ENCODE measurements at regions not wholly inside any gene's neighbourhood (a gene's known extent, or its start where the extent isn't known, plus 50 kb on each side); places are given as distances from the start of the nearest gene placed in this dataset.
"Not testable (repeated sequence)": the region's sequence is repeated elsewhere in the genome, so short reads cannot be mapped to it uniquely, and the experiment has no call there.

DNA sequence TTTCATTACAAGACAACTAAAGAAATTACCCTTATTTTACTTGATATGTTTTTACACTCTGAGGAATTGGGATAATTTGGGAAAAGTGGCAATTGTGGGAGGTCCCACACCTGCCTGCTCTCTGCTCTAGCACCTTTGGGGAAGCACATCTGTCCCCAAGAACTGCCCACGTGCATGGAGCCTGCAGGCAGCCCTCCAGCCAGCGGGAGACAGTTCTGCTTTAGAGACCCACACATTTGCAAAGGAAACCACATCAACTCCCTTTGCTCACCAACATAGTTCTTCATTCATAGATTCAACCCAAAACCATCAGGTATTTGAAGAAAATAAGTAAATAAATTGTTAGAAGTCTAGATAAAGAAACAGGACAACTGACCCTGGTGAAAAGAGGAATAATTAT, 239.9 kb upstream of the ID2 start:
- H3K4me1 Mint-ChIP-seq (ENCODE audit: low read depth) = peaks cover 10% of the 10 kb centered on the region
- CTCF ChIA-PET = no interaction called here
- H3K4me3 Mint-ChIP-seq = no peak overlapping the region
- no peak for DNase-seq
- peaks cover 3% of the 10 kb centered on the region for H3K27me3 Mint-ChIP-seq
- no peaks in the 10 kb centered on the region for H3K36me3 Mint-ChIP-seq (ENCODE audit: low read depth)
- no peaks in the 10 kb centered on the region for H3K9me3 Mint-ChIP-seq
- intact Hi-C loops (cut with micrococcal nuclease) = no loop called here
- POLR2A ChIA-PET = no interaction called here
- ATAC-seq = no peak
- no peak overlapping the region for H3K27ac Mint-ChIP-seq
- TF ChIP-seq, protein P1, sequence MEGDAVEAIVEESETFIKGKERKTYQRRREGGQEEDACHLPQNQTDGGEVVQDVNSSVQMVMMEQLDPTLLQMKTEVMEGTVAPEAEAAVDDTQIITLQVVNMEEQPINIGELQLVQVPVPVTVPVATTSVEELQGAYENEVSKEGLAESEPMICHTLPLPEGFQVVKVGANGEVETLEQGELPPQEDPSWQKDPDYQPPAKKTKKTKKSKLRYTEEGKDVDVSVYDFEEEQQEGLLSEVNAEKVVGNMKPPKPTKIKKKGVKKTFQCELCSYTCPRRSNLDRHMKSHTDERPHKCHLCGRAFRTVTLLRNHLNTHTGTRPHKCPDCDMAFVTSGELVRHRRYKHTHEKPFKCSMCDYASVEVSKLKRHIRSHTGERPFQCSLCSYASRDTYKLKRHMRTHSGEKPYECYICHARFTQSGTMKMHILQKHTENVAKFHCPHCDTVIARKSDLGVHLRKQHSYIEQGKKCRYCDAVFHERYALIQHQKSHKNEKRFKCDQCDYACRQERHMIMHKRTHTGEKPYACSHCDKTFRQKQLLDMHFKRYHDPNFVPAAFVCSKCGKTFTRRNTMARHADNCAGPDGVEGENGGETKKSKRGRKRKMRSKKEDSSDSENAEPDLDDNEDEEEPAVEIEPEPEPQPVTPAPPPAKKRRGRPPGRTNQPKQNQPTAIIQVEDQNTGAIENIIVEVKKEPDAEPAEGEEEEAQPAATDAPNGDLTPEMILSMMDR (IDR thresholded peaks at IDR 0.05) = no peak

DNA sequence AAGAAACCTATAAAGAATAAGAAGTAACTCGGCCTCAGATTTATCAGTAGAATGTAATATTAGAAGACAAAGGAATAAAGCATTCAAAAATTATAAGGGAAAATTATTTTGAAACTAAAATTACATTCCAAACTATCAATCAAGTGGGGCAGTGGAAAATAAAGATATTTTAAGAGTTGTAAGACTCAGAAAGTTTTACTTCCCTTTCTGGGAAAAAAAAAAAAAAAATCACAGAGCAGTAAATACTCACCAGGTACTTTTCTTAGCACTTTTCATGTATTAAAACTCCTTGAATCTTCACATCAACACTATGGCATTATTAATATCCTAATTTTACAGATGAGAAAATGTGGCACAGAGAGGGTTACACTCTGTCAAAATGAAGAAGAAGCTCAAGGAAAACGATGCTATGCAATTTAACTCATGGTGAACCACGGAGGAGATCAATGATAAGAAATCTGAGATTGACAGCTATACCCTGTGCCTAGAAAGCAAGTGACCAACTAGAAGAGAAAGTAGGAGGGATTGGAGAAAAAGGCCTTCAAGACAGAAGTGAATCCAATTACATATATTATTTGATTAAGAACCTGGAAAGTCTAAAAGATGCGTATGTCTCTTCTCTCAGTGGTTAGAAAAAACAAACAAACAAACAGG, 238.9 kb upstream of the ID2 start:
- Mint-ChIP-seq H3K4me3 (no peak overlapping the region), H3K36me3 (ENCODE audit: low read depth) (no peaks in the 10 kb centered on the region), H3K27me3 (peaks cover 3% of the 10 kb centered on the region), H3K9me3 (no peaks in the 10 kb centered on the region), H3K4me1 (ENCODE audit: low read depth) (peaks cover 10% of the 10 kb centered on the region), H3K27ac (no peak overlapping the region)
- TF ChIP-seq, protein P1 (IDR thresholded peaks at IDR 0.05) = no peak
- CTCF ChIA-PET = no interaction called here
- intact Hi-C loops (cut with micrococcal nuclease) = no loop called here
- DNase-seq (no peak), ATAC-seq (no peak)
- POLR2A ChIA-PET = no interaction called here

DNA sequence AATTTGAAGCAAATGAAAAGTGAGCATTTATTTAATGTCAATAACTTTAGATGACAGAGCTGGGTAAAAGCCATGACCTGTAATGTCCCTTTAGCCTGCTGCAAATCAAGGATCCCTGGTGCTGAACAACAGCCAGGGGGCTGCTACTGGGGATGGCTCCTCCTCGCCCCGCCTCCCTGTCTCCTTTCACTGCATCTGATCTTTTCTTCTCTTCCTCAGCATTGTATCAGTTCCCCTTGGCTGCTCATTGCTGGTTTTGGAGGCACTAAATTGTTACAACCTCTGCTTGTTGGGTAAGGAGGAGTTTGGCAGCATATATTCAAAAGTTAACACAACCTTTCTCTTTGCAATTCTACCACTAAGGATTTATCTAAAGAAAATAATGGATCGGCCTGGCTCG, 236.3 kb upstream of the ID2 start:
- Mint-ChIP-seq H3K27ac (no peak overlapping the region), H3K4me3 (no peak overlapping the region), H3K27me3 (peaks cover 5% of the 10 kb centered on the region), H3K9me3 (no peaks in the 10 kb centered on the region), H3K36me3 (ENCODE audit: low read depth) (no peaks in the 10 kb centered on the region), H3K4me1 (ENCODE audit: low read depth) (peaks cover 2% of the 10 kb centered on the region)
- DNase-seq (no peak), ATAC-seq (no peak)
- TF ChIP-seq, protein P1 (IDR thresholded peaks at IDR 0.05) = no peak
- POLR2A ChIA-PET = interaction anchor here (0.8 to 1.1 kb wide), 2 partner anchors 15 to 635 kb away, joined by 3 to 5 read pairs; no protein-coding TSS in a partner anchor
- intact Hi-C loops (cut with micrococcal nuclease) = no loop called here
- CTCF ChIA-PET = no interaction called here

DNA sequence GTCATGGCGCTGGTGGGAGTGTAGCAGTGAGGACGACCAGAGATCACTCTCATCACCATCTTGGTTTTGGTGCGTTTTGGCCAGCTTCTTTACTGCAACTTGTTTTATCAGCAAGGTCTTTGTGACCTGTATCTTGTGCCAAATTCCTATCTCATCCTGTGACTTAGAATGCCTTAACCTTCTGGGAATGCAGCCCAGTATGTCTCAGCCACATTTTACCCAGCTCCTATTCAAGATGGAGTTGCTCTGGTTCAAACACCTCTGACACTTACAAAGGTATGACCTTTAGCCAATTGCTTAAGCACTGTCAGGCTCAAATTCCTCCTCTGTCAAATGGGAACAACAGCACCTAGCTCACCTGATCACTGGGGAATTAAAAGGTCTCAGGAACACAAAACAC, 235.1 kb upstream of the ID2 start:
- DNase-seq; ATAC-seq; H3K27ac Mint-ChIP-seq; H3K27me3 Mint-ChIP-seq; H3K9me3 Mint-ChIP-seq; H3K36me3 Mint-ChIP-seq (ENCODE audit: low read depth); H3K4me3 Mint-ChIP-seq; H3K4me1 Mint-ChIP-seq (ENCODE audit: low read depth); POLR2A ChIA-PET; intact Hi-C loops (cut with micrococcal nuclease); CTCF ChIA-PET: not testable (repeated sequence)

DNA sequence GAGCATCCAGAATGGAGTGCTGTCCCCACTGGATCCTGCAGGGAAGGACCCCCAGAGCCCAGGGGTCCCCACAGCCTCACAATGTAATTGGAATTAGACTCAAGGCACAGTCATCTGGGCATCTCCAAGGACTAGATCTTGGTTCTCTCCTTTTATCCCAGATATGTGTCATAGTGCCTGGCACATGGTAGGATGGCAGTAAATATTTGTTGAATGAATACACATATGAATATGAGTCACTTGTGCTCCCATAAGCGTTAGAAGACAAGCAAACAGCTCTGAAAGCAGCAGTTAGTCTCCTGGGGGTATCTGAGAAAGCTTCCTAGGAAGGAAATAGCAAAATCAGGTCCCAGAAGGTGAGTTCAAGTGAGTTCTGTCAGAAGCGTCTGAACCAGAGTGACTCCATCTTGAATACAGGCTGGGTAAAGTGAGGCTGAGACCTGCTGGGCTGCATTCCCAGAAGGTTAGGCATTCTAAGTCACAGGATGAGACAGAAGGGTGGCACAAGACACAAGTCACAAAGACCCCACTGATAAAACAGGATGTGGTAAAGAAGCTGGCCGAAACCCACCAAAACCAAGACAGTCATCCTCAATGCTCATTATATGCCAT, 234.1 kb upstream of the ID2 start:
- H3K27me3 Mint-ChIP-seq = peaks cover 3% of the 10 kb centered on the region
- CTCF ChIA-PET = no interaction called here
- H3K4me1 Mint-ChIP-seq (ENCODE audit: low read depth) = peaks cover 2% of the 10 kb centered on the region
- intact Hi-C loops (cut with micrococcal nuclease) = no loop called here
- no peak overlapping the region for H3K4me3 Mint-ChIP-seq
- ATAC-seq (no peak), DNase-seq (no peak)
- POLR2A ChIA-PET = no interaction called here
- H3K27ac Mint-ChIP-seq = no peak overlapping the region
- H3K36me3 Mint-ChIP-seq (ENCODE audit: low read depth) = no peaks in the 10 kb centered on the region
- TF ChIP-seq, protein P1 (IDR thresholded peaks at IDR 0.05) = no peak
- no peaks in the 10 kb centered on the region for H3K9me3 Mint-ChIP-seq
